SU-DHL-6 (cell line): ENCODE measurements at regions not wholly inside any gene's neighbourhood (a gene's known extent, or its start where the extent isn't known, plus 50 kb on each side); places are given as distances from the start of the nearest gene placed in this dataset.
"Not testable (repeated sequence)": the region's sequence is repeated elsewhere in the genome, so short reads cannot be mapped to it uniquely, and the experiment has no call there.

Experiments used
- EZH2phosphoT487 ChIP-seq: fragments of 200-600 bp; sonication (generic), shearing (Covaris generic); conservative IDR thresholded peaks from 2 replicates; pipeline ENCODE4 v1.6.1; 2018; ENCODE audit warnings: mild to moderate bottlenecking, antibody characterized with exemption, low read length, moderate library complexity, mixed read lengths
- TF ChIP-seq, protein P1 (sequence below): fragments of 200-600 bp; sonication (generic); IDR thresholded peaks from one replicate; pipeline ENCODE4 v1.5.1; 2017; ENCODE audit warnings: antibody characterized with exemption, mild to moderate bottlenecking, low read length, moderate library complexity; ENCODE audit not compliant: insufficient read depth, poor library complexity, severe bottlenecking

DNA sequence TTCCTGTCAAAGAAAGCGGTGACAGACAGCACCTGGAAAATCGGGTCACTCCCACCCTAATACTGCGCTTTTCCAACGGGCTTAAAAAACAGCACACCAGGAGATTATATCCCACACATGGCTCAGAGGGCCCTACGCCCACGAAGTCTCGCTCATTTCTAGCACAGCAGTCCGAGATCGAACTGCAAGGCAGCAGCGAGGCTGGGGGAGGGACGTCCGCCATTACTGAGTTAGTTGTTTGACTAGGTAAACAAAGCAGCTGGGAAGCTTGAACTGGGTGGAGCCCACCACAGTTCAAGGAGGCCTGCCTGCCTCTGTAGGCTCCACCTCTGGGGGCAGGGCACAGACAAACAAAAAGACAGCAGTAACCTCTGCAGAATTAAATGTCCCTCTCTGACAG is 297.3 kb upstream of the STAC start:
- TF ChIP-seq, protein P1, sequence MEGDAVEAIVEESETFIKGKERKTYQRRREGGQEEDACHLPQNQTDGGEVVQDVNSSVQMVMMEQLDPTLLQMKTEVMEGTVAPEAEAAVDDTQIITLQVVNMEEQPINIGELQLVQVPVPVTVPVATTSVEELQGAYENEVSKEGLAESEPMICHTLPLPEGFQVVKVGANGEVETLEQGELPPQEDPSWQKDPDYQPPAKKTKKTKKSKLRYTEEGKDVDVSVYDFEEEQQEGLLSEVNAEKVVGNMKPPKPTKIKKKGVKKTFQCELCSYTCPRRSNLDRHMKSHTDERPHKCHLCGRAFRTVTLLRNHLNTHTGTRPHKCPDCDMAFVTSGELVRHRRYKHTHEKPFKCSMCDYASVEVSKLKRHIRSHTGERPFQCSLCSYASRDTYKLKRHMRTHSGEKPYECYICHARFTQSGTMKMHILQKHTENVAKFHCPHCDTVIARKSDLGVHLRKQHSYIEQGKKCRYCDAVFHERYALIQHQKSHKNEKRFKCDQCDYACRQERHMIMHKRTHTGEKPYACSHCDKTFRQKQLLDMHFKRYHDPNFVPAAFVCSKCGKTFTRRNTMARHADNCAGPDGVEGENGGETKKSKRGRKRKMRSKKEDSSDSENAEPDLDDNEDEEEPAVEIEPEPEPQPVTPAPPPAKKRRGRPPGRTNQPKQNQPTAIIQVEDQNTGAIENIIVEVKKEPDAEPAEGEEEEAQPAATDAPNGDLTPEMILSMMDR = not testable (repeated sequence)
- TF ChIP-seq EZH2phosphoT487 = not testable (repeated sequence)
